ENCODE measurements at regions not wholly inside any gene's neighbourhood (a gene's known extent, or its start where the extent isn't known, plus 50 kb on each side); places are given as distances from the start of the nearest gene placed in this dataset.

DNA sequence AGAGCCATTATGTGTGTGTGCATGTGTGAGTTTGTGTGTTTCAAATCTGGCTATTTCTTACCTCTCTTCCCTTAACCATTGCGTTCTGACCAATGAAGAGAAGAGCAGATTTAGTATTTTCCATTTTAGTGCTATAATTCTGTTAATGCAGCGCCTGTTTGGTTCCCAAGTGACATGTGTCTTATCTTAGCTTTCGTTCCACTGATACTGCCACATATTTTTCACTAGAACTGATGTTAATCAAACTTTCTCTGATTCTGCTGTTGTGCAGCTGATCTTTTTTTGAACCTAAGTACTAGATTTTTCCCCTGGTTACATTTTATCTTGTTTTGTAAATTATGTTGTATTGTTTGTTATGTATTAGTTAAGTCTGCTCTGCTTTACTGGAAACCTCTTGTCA lies 152.9 kb upstream of the MID1 start:
- no peak overlapping the region for H2AFZ ChIP-seq (ENCODE audit: control insufficient read depth, low read depth, low read length)
- H3K4me3 ChIP-seq = no peak overlapping the region
- H3K27ac ChIP-seq (ENCODE audit: control insufficient read depth, insufficient read depth) = no peak overlapping the region
- no peaks in the 10 kb centered on the region for H3K36me3 ChIP-seq (ENCODE audit: control insufficient read depth in 2 of 2, insufficient read depth in 2 of 2, low read length in 1 of 2)
- H3K9me3 ChIP-seq (replicated peaks; ENCODE audit: control insufficient read depth, insufficient read depth, low read length) = no peaks in the 10 kb centered on the region
- no peak for ATAC-seq
- H3K4me1 ChIP-seq (ENCODE audit: control insufficient read depth, insufficient read depth, low read length) = no peaks in the 10 kb centered on the region
- ChIA-PET CTCF (interaction anchor here (2.3 kb wide), 1 partner anchor 583 kb away, joined by 7 read pairs; no protein-coding TSS in a partner anchor), SMC1A (ENCODE audit: uncharacterized antibody, unreplicated experiment) (no interaction called here), POLR2A (no interaction called here), RAD21 (ENCODE audit: unreplicated experiment) (no interaction called here)
- no peak overlapping the region for H3K9ac ChIP-seq (ENCODE audit: control insufficient read depth, insufficient read depth, low read length)
- H3K79me2 ChIP-seq (ENCODE audit: control insufficient read depth, insufficient read depth, low read length) = no peaks in the 10 kb centered on the region
- no peak for TF ChIP-seq NFIC (IDR thresholded peaks at IDR 0.05; ENCODE audit: low read depth, low read length)
- no peak for TF ChIP-seq ZNF384 (IDR thresholded peaks at IDR 0.05; ENCODE audit: borderline replicate concordance, low read depth, low read length)
- no peak for TF ChIP-seq RUNX3 (IDR thresholded peaks at IDR 0.05; ENCODE audit: low read length)
- TF ChIP-seq, protein P1, sequence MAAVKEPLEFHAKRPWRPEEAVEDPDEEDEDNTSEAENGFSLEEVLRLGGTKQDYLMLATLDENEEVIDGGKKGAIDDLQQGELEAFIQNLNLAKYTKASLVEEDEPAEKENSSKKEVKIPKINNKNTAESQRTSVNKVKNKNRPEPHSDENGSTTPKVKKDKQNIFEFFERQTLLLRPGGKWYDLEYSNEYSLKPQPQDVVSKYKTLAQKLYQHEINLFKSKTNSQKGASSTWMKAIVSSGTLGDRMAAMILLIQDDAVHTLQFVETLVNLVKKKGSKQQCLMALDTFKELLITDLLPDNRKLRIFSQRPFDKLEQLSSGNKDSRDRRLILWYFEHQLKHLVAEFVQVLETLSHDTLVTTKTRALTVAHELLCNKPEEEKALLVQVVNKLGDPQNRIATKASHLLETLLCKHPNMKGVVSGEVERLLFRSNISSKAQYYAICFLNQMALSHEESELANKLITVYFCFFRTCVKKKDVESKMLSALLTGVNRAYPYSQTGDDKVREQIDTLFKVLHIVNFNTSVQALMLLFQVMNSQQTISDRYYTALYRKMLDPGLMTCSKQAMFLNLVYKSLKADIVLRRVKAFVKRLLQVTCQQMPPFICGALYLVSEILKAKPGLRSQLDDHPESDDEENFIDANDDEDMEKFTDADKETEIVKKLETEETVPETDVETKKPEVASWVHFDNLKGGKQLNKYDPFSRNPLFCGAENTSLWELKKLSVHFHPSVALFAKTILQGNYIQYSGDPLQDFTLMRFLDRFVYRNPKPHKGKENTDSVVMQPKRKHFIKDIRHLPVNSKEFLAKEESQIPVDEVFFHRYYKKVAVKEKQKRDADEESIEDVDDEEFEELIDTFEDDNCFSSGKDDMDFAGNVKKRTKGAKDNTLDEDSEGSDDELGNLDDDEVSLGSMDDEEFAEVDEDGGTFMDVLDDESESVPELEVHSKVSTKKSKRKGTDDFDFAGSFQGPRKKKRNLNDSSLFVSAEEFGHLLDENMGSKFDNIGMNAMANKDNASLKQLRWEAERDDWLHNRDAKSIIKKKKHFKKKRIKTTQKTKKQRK (IDR thresholded peaks at IDR 0.05; ENCODE audit: low read depth, low read length) = no peak
- TF ChIP-seq, protein P2, sequence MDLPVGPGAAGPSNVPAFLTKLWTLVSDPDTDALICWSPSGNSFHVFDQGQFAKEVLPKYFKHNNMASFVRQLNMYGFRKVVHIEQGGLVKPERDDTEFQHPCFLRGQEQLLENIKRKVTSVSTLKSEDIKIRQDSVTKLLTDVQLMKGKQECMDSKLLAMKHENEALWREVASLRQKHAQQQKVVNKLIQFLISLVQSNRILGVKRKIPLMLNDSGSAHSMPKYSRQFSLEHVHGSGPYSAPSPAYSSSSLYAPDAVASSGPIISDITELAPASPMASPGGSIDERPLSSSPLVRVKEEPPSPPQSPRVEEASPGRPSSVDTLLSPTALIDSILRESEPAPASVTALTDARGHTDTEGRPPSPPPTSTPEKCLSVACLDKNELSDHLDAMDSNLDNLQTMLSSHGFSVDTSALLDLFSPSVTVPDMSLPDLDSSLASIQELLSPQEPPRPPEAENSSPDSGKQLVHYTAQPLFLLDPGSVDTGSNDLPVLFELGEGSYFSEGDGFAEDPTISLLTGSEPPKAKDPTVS (IDR thresholded peaks at IDR 0.05; ENCODE audit: low read depth, low read length) = no peak
- no peak for FAIRE-seq
- 31% methylated on average over 3 of the region's 3 CpGs for WGBS (ENCODE audit: insufficient coverage, insufficient replicate concordance, low lambda C conversion rate, missing lambda C conversion rate)
- no peak overlapping the region for H3K4me2 ChIP-seq (ENCODE audit: control insufficient read depth, insufficient read depth)
- no peaks in the 10 kb centered on the region for H4K20me1 ChIP-seq (ENCODE audit: control insufficient read depth, insufficient read depth)
- no peak for DNase-seq (ENCODE audit: low read depth, low spot score)
- no peaks in the 10 kb centered on the region for H3K27me3 ChIP-seq (replicated peaks in 1 of 2; ENCODE audit: control insufficient read depth in 2 of 2, insufficient read depth in 2 of 2, low read length in 1 of 2)
- in situ Hi-C loops (cut with MboI) = no loop called here
- BruUV-seq (replicated peaks) = no TSS peak
- intact Hi-C loops (cut with micrococcal nuclease; ENCODE audit: unreplicated experiment) = no loop called here
